ENCODE measurements at regions not wholly inside any gene's neighbourhood (a gene's known extent, or its start where the extent isn't known, plus 50 kb on each side); places are given as distances from the start of the nearest gene placed in this dataset.

GRCh38 chrX:122188751-122189150 lies 995.3 kb upstream of the GRIA3 start:
- TF ChIP-seq REST (IDR thresholded peaks at IDR 0.05; ENCODE audit: insufficient read depth in 1 of 2, low read depth in 2 of 2, low read length in 2 of 2) (no peak), POLR2AphosphoS5 (IDR thresholded peaks at IDR 0.05; ENCODE audit: low read depth, low read length) (no peak), SIN3A (IDR thresholded peaks at IDR 0.05; ENCODE audit: borderline replicate concordance, insufficient read depth, low read length) (no peak), TAF1 (IDR thresholded peaks at IDR 0.05; ENCODE audit: borderline replicate concordance, insufficient read depth, low read length) (no peak), FOXP2 (optimal IDR thresholded peaks at IDR 0.05; ENCODE audit: borderline replicate concordance, extremely low read depth, extremely low read length, insufficient read depth) (no peak)

All from PFSK-1 (cell line).